ENCODE measurements at regions not wholly inside any gene's neighbourhood (a gene's known extent, or its start where the extent isn't known, plus 50 kb on each side); places are given as distances from the start of the nearest gene placed in this dataset.

DNA sequence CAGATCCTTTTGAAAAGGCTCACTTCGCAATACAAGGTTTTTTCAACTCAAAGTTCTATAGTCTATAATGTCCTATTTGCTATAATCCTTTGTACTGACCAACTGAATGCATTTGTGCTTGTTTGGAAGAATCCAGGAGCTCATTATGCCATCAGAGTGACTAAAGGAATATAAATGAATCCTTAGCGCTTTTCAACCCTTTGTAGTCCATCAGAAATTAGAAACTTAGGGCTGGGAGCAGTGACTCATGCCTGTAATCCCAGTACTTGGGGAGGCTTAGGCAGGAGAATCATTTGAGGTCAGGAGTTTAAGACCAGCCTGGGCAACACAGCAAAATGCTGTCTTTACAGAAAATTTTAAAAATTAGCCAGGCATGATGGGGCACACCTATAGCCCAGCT, 330.2 kb upstream of the CHAC2 start:
- TF ChIP-seq, protein P1, sequence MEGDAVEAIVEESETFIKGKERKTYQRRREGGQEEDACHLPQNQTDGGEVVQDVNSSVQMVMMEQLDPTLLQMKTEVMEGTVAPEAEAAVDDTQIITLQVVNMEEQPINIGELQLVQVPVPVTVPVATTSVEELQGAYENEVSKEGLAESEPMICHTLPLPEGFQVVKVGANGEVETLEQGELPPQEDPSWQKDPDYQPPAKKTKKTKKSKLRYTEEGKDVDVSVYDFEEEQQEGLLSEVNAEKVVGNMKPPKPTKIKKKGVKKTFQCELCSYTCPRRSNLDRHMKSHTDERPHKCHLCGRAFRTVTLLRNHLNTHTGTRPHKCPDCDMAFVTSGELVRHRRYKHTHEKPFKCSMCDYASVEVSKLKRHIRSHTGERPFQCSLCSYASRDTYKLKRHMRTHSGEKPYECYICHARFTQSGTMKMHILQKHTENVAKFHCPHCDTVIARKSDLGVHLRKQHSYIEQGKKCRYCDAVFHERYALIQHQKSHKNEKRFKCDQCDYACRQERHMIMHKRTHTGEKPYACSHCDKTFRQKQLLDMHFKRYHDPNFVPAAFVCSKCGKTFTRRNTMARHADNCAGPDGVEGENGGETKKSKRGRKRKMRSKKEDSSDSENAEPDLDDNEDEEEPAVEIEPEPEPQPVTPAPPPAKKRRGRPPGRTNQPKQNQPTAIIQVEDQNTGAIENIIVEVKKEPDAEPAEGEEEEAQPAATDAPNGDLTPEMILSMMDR (IDR thresholded peaks at IDR 0.05; ENCODE audit: low read depth, low read length), result no peak
- Histone ChIP-seq H3K4me1 (no peaks in the 10 kb centered on the region), H3K36me3 (no peaks in the 10 kb centered on the region), H3K4me3 (ENCODE audit: low read depth, low read length) (no peak overlapping the region), H3K9me3 (no peaks in the 10 kb centered on the region), H3K27me3 (no peaks in the 10 kb centered on the region)
- no peak for DNase-seq

DNA sequence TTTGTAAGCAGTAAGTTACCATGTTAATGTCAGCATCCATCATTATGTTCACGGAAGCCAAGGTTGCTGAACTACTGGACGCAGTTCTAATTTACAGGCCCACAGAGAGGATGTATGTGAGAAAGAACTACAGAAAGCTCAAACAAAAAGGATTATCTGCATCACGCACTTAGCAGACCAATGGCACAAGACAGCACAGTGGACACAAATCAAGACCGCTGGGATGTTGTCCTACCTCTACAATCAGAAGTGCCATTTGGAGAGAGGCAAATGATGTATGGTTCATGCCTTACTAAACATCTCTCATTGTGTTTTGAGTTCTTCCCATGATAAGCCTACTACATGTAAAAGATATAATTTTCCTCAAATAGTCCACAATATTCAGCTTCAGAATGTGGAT, 330.7 kb upstream of the CHAC2 start:
- Histone ChIP-seq H3K4me3 (ENCODE audit: low read depth, low read length) (no peak overlapping the region), H3K36me3 (no peaks in the 10 kb centered on the region), H3K27me3 (no peaks in the 10 kb centered on the region), H3K4me1 (no peaks in the 10 kb centered on the region), H3K9me3 (no peaks in the 10 kb centered on the region)
- DNase-seq, result no peak
- TF ChIP-seq, protein P1 (IDR thresholded peaks at IDR 0.05; ENCODE audit: low read depth, low read length), result no peak

DNA sequence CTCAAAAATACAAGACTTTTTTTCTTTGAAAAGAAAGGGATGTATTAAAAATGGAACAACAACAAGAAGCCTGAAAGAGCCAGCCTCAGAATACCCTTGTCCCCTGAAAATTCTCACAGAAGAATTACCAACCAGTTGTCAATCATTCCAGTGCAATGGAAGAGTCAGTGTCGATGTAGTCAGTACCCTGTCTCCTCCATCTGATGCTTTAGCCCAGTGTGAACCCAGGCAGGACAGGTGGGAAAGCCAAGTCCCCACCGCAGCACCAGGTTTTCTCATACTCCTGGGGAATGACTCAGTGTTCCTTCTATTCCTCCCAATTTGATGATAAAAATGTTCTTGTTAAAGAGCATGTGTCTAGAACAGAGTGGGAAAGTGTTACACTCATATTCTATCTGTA, 332.0 kb upstream of the CHAC2 start:
- Histone ChIP-seq H3K36me3 (no peaks in the 10 kb centered on the region), H3K4me1 (no peaks in the 10 kb centered on the region), H3K4me3 (ENCODE audit: low read depth, low read length) (no peak overlapping the region), H3K27me3 (no peaks in the 10 kb centered on the region), H3K9me3 (no peaks in the 10 kb centered on the region)
- DNase-seq, result no peak
- TF ChIP-seq, protein P1 (IDR thresholded peaks at IDR 0.05; ENCODE audit: low read depth, low read length), result no peak

DNA sequence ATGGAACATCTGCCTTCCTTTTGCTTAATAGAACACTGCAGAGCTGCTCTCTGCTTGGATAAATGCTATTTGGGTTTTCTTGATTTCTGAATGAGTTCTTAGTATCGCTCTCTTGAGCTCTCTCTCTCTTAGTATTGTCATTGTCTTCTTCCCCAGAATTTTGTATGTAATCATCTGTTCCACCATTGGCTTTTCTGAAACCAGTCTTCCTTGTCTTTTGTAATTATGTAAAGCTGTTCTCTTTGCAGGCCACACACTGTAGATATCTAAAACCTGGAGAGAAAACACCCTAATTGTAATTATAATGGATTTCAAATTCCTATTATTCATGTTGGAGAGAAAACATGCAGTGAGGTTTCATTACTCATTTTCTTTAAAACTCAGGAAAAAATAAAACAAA, 333.1 kb upstream of the CHAC2 start:
- DNase-seq, result no peak
- Histone ChIP-seq H3K9me3 (no peaks in the 10 kb centered on the region), H3K4me1 (no peaks in the 10 kb centered on the region), H3K36me3 (no peaks in the 10 kb centered on the region), H3K27me3 (no peaks in the 10 kb centered on the region), H3K4me3 (ENCODE audit: low read depth, low read length) (no peak overlapping the region)
- TF ChIP-seq, protein P1 (IDR thresholded peaks at IDR 0.05; ENCODE audit: low read depth, low read length), result no peak

DNA sequence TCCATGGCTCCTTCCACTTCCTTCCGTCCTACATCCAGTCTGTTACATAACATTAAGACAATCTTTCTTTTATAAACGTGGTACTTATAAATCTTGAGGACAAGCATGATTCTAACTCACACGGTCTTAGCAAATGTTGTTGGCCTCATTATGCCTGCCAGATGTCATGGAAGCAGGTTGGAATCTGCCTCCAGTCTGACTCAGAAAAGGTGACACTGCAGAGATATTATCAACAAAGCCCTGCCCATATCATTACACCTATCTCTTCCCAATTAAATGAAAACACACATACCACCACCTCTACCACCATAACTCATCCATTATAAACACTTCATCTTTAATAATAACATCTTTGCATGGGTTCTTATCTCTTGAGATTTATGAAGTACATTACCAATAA, 334.7 kb upstream of the CHAC2 start:
- TF ChIP-seq, protein P1 (IDR thresholded peaks at IDR 0.05; ENCODE audit: low read depth, low read length), result no peak
- DNase-seq, result no peak
- no peaks in the 10 kb centered on the region for H3K27me3 ChIP-seq

DNA sequence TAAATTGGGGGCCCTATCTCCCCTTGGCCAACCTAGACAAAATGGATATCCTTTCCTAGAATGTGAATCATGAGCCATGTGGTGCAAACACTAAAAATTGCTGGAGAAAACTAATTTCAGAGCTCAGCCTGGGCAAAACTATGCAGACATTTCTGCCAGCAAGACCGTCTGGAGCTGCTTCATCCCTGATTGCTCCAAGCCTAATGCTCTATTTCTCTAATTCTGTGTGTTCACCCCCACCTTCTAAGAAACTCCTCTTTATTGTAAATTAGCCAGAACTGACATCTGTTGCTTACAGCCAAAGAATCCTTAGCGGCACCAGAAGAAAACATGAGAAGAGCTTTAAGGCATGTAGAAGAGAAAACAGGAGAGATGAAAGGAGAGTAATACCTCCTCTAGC, 337.7 kb upstream of the CHAC2 start:
- Histone ChIP-seq H3K4me3 (ENCODE audit: low read depth, low read length) (no peak overlapping the region), H3K9me3 (no peaks in the 10 kb centered on the region), H3K36me3 (no peaks in the 10 kb centered on the region), H3K4me1 (no peaks in the 10 kb centered on the region), H3K27me3 (no peaks in the 10 kb centered on the region)
- TF ChIP-seq, protein P1 (IDR thresholded peaks at IDR 0.05; ENCODE audit: low read depth, low read length), result no peak
- DNase-seq, result no peak

More for the DNA sequence above, 334.7 kb upstream of the CHAC2 start:
- Histone ChIP-seq H3K4me3 (ENCODE audit: low read depth, low read length) (no peak overlapping the region), H3K4me1 (no peaks in the 10 kb centered on the region), H3K9me3 (no peaks in the 10 kb centered on the region), H3K36me3 (no peaks in the 10 kb centered on the region)

Data from BE2C (cell line).